Bronchial epithelial cell (primary cell): ENCODE measurements at regions not wholly inside any gene's neighbourhood (a gene's known extent, or its start where the extent isn't known, plus 50 kb on each side); places are given as distances from the start of the nearest gene placed in this dataset.

ENCODE experiments used
- DNase-seq: peaks from one replicate; pipeline ENCODE4 v3.0.0-alpha.2; 2010; ENCODE audit warnings: low read depth
- FAIRE-seq: peaks from 2 replicates; lab custom pipeline; 2011; peaks lifted over from hg19 to GRCh38; lab: Jason Lieb, UNC
- H3K27me3 ChIP-seq: 2 replicates; pipeline ENCODE4 v1.5.1; 2011; ENCODE audit warnings: low read length; ENCODE audit not compliant: control insufficient read depth, insufficient read depth
- H3K36me3 ChIP-seq: 2 replicates; pipeline ENCODE4 v1.5.1; 2011; ENCODE audit warnings: low read length; ENCODE audit not compliant: control insufficient read depth, insufficient read depth
- H3K4me3 ChIP-seq: 2 replicates; pipeline ENCODE4 v1.5.1; 2011; ENCODE audit warnings: mild to moderate bottlenecking, low read depth, low read length, control low read depth
- CTCF ChIP-seq: IDR thresholded peaks from 2 replicates; pipeline ENCODE4 v1.5.1; 2011; ENCODE audit warnings: mild to moderate bottlenecking, moderate library complexity, low read length, control low read depth, inconsistent platforms; ENCODE audit not compliant: insufficient read depth, severe bottlenecking

DNA sequence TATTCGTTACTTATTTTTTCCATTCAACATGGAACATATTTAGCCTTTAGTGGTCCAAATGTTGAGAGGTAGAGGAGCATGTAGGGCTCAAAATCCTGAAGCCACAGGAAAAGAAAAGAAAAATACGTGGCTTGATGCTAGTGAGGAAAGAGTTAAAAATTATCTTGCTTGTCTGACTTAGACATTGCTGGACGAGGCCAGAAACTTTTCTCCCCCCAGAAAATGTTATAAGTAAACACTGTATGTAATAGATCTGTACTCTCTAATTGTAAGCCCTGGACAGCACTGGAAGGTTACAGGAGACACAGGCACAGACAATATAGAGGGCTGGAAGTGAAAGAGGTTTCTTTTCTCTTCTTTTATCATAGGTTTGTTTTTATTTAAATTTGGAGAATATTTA is 165.6 kb downstream of the ZFP64 start:
- no peak overlapping the region for H3K4me3 ChIP-seq
- FAIRE-seq, result no peak
- no peak for TF ChIP-seq CTCF
- no peaks in the 10 kb centered on the region for H3K36me3 ChIP-seq
- H3K27me3 ChIP-seq, result no peaks in the 10 kb centered on the region
- no peak for DNase-seq

GRCh38 chr20:52019313-52019712 is 172.3 kb downstream of the ZFP64 start:
- Histone ChIP-seq H3K27me3 (no peaks in the 10 kb centered on the region), H3K4me3 (no peak overlapping the region), H3K36me3 (no peaks in the 10 kb centered on the region)
- no peak for DNase-seq
- FAIRE-seq, result no peak
- no peak for TF ChIP-seq CTCF

DNA sequence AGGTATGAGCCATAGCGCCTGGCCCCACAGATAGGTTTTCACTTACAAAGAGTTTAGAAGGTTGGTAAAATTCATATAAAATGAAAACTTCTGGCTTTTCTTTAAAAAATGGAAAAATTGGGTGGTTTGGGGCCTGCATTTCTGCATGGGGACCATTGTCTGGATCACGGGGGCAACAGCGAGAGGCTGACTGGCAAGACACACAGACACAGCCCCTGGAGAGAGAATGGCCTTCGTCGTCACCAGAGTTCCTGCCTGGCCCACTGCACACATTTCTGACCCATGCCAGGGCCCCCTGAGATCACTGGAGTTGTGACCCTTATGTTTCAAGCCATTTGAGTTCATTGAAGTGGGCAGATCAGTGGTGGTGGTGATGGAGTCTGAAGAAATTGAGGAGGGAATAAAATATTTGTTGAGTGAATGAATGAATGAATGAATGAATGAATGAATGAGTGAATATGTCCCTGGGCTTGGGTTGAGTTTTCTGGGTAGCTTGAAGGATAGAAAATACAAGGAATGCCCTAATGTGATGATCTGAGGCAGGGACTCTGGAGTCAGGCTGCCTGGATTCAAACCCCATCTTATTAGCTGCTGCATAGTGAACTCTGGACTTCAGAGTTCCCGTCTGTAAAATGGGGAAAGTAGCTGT is 173.8 kb downstream of the ZFP64 start:
- TF ChIP-seq CTCF, result no peak
- FAIRE-seq (no peak), DNase-seq (no peak)
- Histone ChIP-seq H3K4me3 (no peak overlapping the region), H3K27me3 (no peaks in the 10 kb centered on the region), H3K36me3 (no peaks in the 10 kb centered on the region)

GRCh38 chr20:52016022-52016421 is 175.6 kb downstream of the ZFP64 start:
- DNase-seq (no peak), FAIRE-seq (no peak)
- TF ChIP-seq CTCF, result no peak
- H3K27me3 ChIP-seq, result no peaks in the 10 kb centered on the region
- no peak overlapping the region for H3K4me3 ChIP-seq
- no peaks in the 10 kb centered on the region for H3K36me3 ChIP-seq

- H3K4me3 ChIP-seq, result no peak overlapping the region
- H3K27me3 ChIP-seq, result no peaks in the 10 kb centered on the region
- DNase-seq (no peak), FAIRE-seq (no peak)
- no peaks in the 10 kb centered on the region for H3K36me3 ChIP-seq
- no peak for TF ChIP-seq CTCF
Measured at GRCh38 chr20:52015155-52015554, 176.4 kb downstream of the ZFP64 start.

DNA sequence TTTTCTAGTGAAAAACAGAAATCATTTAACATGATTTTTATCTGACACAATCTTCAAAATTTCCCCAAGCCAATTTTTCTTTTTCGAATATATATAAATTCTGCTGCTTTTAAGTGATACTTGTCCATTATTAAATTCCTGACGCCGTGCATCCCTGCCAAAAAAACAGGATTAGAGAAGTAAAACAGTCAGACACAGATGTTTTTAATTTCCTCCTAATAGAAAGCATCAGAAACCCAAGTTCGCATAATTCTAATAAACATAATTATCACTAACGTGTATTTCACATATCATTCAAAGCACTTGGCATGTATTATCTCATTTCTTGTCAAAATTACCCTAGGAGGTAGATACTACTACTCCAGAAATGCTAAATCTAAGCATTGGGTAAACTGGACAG is 179.5 kb downstream of the ZFP64 start:
- Histone ChIP-seq H3K27me3 (no peaks in the 10 kb centered on the region), H3K36me3 (no peaks in the 10 kb centered on the region), H3K4me3 (no peak overlapping the region)
- FAIRE-seq (no peak), DNase-seq (no peak)
- TF ChIP-seq CTCF, result no peak
